H1 (cell line): ENCODE measurements at regions not wholly inside any gene's neighbourhood (a gene's known extent, or its start where the extent isn't known, plus 50 kb on each side); places are given as distances from the start of the nearest gene placed in this dataset.

Source experiments
- ATF3 ChIP-seq: IDR thresholded peaks from 2 replicates; pipeline ENCODE4 v1.6.1; 2011; ENCODE audit warnings: low read depth, mild to moderate bottlenecking, low read length; ENCODE audit not compliant: insufficient read depth
- BRCA1 ChIP-seq: IDR thresholded peaks from 2 replicates; pipeline ENCODE4 v1.6.1; 2012; ENCODE audit warnings: low read depth, low read length, improper control_type of control experiment
- CTCF ChIP-seq, 3 experiments: IDR thresholded peaks; 1 replicate in 2 of 3; 2 replicates in 1 of 3; pipeline versions ENCODE4 v1.5.1 to v1.6.1; 2011; ENCODE audit warnings: low read length in 3 of 3, mild to moderate bottlenecking in 3 of 3, inconsistent platforms in 2 of 3, low read depth in 1 of 3, moderate library complexity in 1 of 3; ENCODE audit not compliant: insufficient read depth in 1 of 3; ENCODE audit errors: control extremely low read depth in 1 of 3
- EGR1 ChIP-seq: IDR thresholded peaks from 2 replicates; pipeline ENCODE4 v1.6.1; 2011; ENCODE audit warnings: low read depth, low read length, borderline replicate concordance
- EZH2 ChIP-seq: fragments of 200-600 bp; sonication (generic); IDR thresholded peaks from 2 replicates; pipeline ENCODE4 v1.7.1; 2012; ENCODE audit warnings: low read depth, mild to moderate bottlenecking, moderate library complexity, low read length, inconsistent platforms; ENCODE audit not compliant: severe bottlenecking
- POLR2A ChIP-seq, 2 experiments: IDR thresholded peaks; 1 replicate in 1 of 2; 2 replicates in 1 of 2; pipeline ENCODE4 v1.6.1; 2011; ENCODE audit warnings: low read depth in 2 of 2, low read length in 2 of 2, mild to moderate bottlenecking in 2 of 2; ENCODE audit errors: control extremely low read depth in 1 of 2
- POLR2AphosphoS5 ChIP-seq: IDR thresholded peaks from 2 replicates; pipeline ENCODE4 v1.6.1; 2011; ENCODE audit warnings: low read depth, low read length
- RAD21 ChIP-seq, 2 experiments: IDR thresholded peaks in 1 of 2; conservative IDR thresholded peaks in 1 of 2; 2 replicates each; pipeline ENCODE4 v1.6.1; 2011; ENCODE audit warnings: low read depth in 2 of 2, low read length in 2 of 2, improper control_type of control experiment in 1 of 2, inconsistent platforms in 1 of 2, mild to moderate bottlenecking in 1 of 2, moderate library complexity in 1 of 2
- RFX5 ChIP-seq: IDR thresholded peaks from 2 replicates; pipeline ENCODE4 v1.6.1; 2011; ENCODE audit warnings: low read depth, low read length, improper control_type of control experiment, borderline replicate concordance
- SIX5 ChIP-seq: IDR thresholded peaks from 2 replicates; pipeline ENCODE4 v1.6.1; 2011; ENCODE audit warnings: mild to moderate bottlenecking, low read depth, low read length
- TAF1 ChIP-seq: IDR thresholded peaks from 2 replicates; pipeline ENCODE4 v1.6.1; 2011; ENCODE audit warnings: mild to moderate bottlenecking, low read depth, low read length

- TF ChIP-seq EZH2 (no peak), RFX5 (no peak), SIX5 (no peak), TAF1 (no peak), POLR2A (IDR thresholded peaks at IDR 0.05; ENCODE audit: control extremely low read depth in 1 of 2, low read depth in 2 of 2, low read length in 2 of 2) (no peak), POLR2AphosphoS5 (no peak), RAD21 (IDR thresholded peaks at IDR 0.05 in 1 of 2, conservative IDR thresholded peaks at IDR 0.05 in 1 of 2; ENCODE audit: low read depth in 2 of 2, low read length in 2 of 2) (no peak), CTCF (IDR thresholded peaks at IDR 0.05; ENCODE audit: control extremely low read depth in 1 of 3, insufficient read depth in 1 of 3, low read depth in 1 of 3, low read length in 3 of 3) (no peak), BRCA1 (no peak), EGR1 (no peak), ATF3 (no peak)
These were observed 328.8 kb upstream of the GATB start for GRCh38 chr4:152089584-152089983.
